Stimulated activated CD4-positive, alpha-beta T cell treated with anti-CD3 and anti-CD28 coated beads, Interleukin-1b, Interleukin-23, amount 100 ng/mL, for 48 hours (primary cell): ENCODE measurements at regions not wholly inside any gene's neighbourhood (a gene's known extent, or its start where the extent isn't known, plus 50 kb on each side); places are given as distances from the start of the nearest gene placed in this dataset.
"Not testable (repeated sequence)": the region's sequence is repeated elsewhere in the genome, so short reads cannot be mapped to it uniquely, and the experiment has no call there.

ENCODE experiments used
- DNase-seq: peaks from one replicate; pipeline ENCODE4 v3.0.0-alpha.2; 2020

- DNase-seq = no peak
These were observed 117.3 kb downstream of the DLEU7 start for GRCh38 chr13:50726164-50726563.

- no peak for DNase-seq
These were observed 114.3 kb downstream of the DLEU7 start for GRCh38 chr13:50729177-50729576.

GRCh38 chr13:50730496-50731351, 112.8 kb downstream of the DLEU7 start:
- DNase-seq = no peak

GRCh38 chr13:50731400-50731799, 112.1 kb downstream of the DLEU7 start:
- DNase-seq = no peak

- no peak for DNase-seq
These were observed 110.8 kb downstream of the DLEU7 start for GRCh38 chr13:50732712-50733111.

- no peak for DNase-seq
These were observed 110.1 kb downstream of the DLEU7 start for GRCh38 chr13:50733392-50733791.

GRCh38 chr13:50735071-50735470, 108.4 kb downstream of the DLEU7 start:
- no peak for DNase-seq

- no peak for DNase-seq
These were observed 103.3 kb downstream of the DLEU7 start for GRCh38 chr13:50740052-50740741.

- DNase-seq = no peak
These were observed 101.1 kb downstream of the DLEU7 start for GRCh38 chr13:50742353-50742752.

- no peak for DNase-seq
These were observed 100.5 kb downstream of the DLEU7 start for GRCh38 chr13:50742968-50743367.

- DNase-seq = no peak
These were observed 99.3 kb downstream of the DLEU7 start for GRCh38 chr13:50744116-50744660.

GRCh38 chr13:50745542-50746115, 97.9 kb downstream of the DLEU7 start:
- no peak for DNase-seq

- DNase-seq = no peak
These were observed 95.6 kb downstream of the DLEU7 start for GRCh38 chr13:50747737-50748350.

GRCh38 chr13:50753221-50753620, 90.3 kb downstream of the DLEU7 start:
- not testable (repeated sequence) for DNase-seq

- DNase-seq = not testable (repeated sequence)
These were observed 87.4 kb downstream of the DLEU7 start for GRCh38 chr13:50755862-50756685.

GRCh38 chr13:50757008-50757407, 86.5 kb downstream of the DLEU7 start:
- DNase-seq = no peak

GRCh38 chr13:50758796-50759195, 84.7 kb downstream of the DLEU7 start:
- no peak for DNase-seq

GRCh38 chr13:50760751-50761150, 82.7 kb downstream of the DLEU7 start:
- DNase-seq = no peak

- no peak for DNase-seq
These were observed 82.1 kb downstream of the DLEU7 start for GRCh38 chr13:50761406-50761805.

GRCh38 chr13:50762969-50763567, 80.4 kb downstream of the DLEU7 start:
- DNase-seq = no peak

GRCh38 chr13:50766013-50766412, 77.5 kb downstream of the DLEU7 start:
- no peak for DNase-seq

GRCh38 chr13:50766695-50767094, 76.8 kb downstream of the DLEU7 start:
- no peak for DNase-seq
